Fibroblast of lung (primary cell): ENCODE measurements at regions not wholly inside any gene's neighbourhood (a gene's known extent, or its start where the extent isn't known, plus 50 kb on each side); places are given as distances from the start of the nearest gene placed in this dataset.

ENCODE experiments used
- CTCF ChIP-seq, 2 donors: IDR thresholded peaks in 1 of 2; conservative IDR thresholded peaks in 1 of 2; 1 replicate in 1 of 2; 2 replicates in 1 of 2; pipeline ENCODE4 v1.5.1; 2011 to 2012; ENCODE audit warnings: low read length in 2 of 2, control low read depth in 1 of 2, inconsistent platforms in 1 of 2, low read depth in 1 of 2, mild to moderate bottlenecking in 1 of 2
- EZH2 ChIP-seq: IDR thresholded peaks from 2 replicates; pipeline ENCODE4 v1.5.1; 2012; ENCODE audit warnings: low read length, control low read depth, mild to moderate bottlenecking; ENCODE audit errors: missing control alignments

DNA sequence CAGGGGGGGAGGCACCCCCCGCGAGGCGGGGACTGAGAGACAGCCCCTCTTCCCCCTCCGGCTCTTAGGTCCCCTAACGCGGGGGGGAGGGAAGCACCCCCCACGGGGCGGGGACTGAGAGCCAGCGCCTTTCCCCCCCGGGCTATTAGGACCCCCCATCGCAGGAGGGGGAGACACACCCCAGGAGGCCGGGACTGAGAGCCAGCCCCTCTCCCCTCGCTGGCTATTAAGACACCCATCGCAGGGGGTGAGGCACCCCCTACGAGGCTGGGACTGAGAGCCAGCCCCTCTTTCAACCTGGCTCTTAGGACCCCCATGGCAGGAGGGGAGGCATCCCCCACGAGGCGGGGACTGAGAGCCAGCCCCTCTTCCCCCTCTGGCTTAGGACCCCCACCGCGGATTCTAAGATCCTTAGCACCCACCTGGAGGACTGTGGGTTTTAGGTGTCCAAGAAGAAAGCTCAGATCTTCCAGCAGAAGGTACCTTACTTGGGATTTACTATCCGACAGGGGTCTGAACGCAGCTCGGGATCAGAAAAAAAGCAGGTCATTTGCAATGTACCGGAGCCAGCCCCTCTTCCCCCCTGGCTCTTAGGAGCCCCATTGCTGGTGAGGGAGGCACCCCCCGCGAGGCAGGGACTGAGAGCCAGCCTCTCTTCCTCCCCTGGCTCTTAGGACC is 197.8 kb upstream of the PZP start:
- TF ChIP-seq CTCF (conservative IDR thresholded peaks at IDR 0.05 in 1 of 2, IDR thresholded peaks at IDR 0.05 in 1 of 2; ENCODE audit: low read depth in 1 of 2, low read length in 2 of 2) = no peak
- no peak for TF ChIP-seq EZH2
